Stimulated activated CD4-positive, alpha-beta T cell treated with anti-CD3 and anti-CD28 coated beads, Interleukin-12 subunit alpha, Interleukin-12 subunit beta, amount 100 ng/mL, for 48 hours (primary cell): ENCODE measurements at regions not wholly inside any gene's neighbourhood (a gene's known extent, or its start where the extent isn't known, plus 50 kb on each side); places are given as distances from the start of the nearest gene placed in this dataset.
A peak's percentile ranks its signal among the peaks of the same experiment; 100 is the strongest.

Source experiments
- DNase-seq, 3 donors: peaks; one replicate each; pipeline ENCODE4 v3.0.0-alpha.2; 2020; ENCODE audit warnings: low read depth in 2 of 3, low spot score in 1 of 3

DNA sequence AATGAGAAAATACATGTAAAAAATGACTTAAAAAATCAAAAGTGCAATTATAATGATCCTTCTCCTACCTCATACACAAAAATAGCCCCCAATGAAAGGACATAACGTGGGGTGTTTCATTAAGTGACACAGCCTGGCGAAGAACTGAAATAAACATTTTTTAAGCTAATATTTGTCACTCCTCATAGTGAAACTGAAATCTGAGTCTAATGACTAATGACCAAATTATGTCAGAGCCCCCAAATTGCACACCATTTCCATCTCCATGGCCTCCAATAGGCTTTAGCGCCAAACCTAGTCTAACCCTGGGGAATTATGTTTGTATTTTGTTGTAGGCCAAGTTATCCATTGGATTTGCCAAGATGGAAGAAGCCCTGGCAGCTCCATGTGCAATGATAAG, 119.1 kb downstream of the WT1 start:
- no peak for DNase-seq

DNA sequence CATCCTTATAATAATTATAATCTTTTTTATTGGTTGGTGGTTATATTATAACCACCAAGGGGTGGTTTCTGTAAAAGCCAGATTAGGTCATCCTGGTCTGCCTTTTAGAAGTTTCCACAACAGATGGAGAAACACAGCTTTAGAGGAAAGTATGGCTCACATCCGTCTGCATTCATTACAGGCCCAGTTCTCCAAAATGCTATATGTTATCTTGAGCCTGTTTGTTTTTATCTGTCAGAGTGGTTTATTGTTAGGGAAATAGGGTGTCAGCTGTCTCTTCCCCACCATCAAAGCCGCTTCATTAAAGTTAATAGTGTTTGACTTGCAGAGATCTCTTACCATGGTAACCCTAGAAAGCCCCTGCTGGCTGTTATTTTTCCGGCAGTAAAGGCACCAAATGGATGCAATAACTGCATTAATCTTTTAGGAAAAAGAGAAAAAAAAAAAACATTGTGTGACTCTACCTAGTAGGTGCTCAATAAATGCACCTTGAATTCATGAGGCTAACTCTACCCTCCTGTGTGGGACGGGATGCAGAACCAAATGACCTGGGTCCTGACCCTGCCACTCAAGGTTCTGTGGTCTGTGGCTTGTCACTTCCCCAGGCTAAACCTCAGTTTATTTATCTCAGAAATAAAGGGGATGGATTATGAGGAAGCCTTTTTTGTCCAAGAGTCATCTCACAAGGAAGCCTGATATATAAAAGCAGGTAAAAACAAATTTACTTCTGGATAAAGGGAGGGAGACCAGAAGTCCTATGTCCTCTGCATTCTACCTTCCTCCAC, 118.3 kb downstream of the WT1 start:
- DNase-seq, result no peak

DNA sequence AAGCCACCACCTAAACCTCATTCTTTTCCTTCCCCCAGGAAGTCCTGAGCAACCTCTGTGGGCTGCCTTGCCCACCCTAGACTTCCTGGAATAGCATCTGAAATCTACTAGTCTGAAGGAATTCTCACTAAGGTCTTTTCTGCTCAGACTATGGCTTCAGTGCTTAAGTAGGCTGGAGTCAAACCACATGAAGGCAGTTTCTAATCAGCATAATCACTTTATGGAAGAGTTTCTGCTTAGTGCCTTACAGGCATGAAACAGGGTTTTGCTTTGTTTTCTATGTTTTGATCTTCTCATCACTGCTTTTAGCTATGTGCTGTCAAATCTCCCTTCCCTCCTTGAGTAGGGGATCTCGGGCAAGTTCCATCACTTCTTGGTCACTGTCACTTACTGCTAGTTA, 117.7 kb downstream of the WT1 start:
- DNase-seq, result no peak

DNA sequence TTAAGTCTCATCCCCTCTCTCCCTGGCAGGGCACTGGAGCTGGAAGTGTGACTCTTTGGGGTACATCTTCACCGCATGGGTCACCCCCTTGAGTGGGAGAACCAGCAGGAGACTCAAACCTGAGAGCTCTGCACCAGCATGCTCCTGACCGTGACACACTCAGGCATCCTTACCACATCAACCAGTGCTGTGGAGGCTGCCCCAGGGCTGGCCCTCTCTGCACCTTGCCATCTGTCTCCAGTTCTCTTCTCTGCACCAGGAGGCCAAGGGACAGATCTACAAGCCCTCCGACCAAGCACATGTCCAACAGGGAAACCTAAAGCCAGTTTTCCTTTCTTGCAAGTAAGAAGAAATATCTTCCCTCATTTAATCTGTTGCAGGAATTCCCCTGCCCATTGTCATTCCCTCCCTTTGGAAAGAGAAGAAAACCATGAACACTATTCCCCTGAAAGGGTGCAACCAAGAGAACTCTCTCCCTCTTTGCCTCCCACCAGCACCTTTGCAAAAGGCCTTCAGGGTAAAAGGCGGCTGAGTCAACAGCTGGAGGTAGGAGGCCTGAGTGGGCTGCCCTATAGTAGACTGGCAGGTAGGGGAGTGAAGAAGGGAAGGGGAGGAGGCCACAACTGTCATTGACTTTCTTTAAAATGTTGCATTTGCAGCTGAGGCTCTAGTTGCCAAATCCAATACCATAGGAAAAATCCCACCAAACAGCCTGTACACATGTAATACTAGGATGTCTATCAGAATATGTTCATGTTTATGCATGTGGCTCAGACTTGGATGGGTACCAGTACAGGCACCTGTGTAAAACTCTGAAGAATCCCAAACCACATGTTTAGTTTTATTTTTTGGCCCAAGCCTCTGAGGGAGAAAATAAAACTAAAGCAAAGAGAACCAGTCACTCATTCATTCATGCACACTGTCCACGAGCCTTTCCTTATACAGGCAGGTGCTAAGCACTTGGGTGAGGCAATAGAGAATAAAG, 117.0 kb downstream of the WT1 start:
- DNase-seq, result no peak

DNA sequence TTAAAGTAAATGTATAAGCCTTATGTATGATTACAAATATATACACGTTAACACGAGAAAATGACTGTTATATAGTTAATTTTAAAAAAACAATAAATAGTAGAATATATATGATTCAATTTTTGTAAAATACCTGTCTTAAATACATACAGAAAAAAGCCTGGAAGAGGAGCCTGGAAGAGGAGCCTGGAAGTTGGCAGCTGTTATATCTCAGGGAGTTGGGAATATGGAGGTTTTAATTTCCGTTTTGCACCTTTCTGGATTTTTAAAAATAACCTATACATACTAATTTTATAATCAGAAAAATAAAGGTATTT, 111.6 kb downstream of the WT1 start:
- no peak for DNase-seq

DNA sequence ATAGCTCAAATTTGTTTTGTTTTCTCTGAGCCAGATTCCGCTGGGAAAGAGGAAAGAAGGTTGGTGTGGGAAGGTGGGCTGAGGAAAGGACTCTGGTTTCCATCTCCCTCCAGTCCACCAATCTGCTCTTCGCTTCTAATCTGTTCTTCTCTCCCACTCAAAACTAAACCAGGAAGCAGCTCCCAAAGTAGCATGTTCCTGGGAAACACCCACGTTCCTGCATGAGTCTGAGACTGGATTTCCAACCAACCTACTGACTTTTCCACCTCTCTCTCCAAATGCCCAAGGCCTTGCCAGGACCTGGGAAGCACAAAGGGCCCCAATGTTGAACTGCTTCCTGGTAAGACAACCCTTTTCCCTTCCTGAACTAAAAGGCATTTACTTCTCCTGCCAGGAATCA, 110.2 kb downstream of the WT1 start:
- DNase-seq, result no peak

DNA sequence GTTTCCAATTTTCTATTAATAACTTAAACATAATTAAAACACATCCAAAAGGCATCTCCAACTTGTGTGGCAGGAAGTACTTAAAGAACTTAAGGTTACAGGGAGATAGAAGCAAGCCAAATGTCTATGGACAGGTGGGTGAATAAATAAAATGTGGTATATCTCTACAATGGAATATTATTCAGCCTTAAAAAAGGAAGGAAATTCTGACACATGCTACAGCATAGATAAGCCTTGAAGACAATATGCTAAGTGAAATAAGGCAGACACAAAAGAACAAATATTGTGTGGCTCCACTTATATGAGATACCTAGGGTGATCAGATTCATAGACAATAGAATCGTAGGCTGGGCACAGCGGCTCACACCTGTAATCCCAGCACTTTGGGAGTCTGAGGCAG, 109.6 kb downstream of the WT1 start:
- DNase-seq, result no peak

DNA sequence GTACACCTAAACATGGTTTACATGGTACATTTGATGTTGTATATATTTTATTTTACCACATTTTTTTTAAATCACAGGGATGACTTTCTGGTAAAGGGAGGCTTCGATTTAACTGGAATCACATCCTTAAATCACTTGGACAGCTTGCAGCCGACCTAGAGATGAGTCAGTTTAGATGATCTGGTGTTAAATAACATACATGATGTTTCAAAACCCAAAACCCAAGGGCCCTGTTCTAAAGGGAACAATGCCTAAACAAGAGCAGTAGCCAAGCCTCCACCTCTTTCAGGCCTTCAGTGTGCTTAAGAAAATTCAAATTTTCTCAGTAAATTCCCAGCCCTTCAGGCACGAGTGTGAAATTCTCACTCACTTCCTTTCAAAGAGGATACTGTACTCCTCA, 108.8 kb downstream of the WT1 start:
- DNase-seq, result no peak

DNA sequence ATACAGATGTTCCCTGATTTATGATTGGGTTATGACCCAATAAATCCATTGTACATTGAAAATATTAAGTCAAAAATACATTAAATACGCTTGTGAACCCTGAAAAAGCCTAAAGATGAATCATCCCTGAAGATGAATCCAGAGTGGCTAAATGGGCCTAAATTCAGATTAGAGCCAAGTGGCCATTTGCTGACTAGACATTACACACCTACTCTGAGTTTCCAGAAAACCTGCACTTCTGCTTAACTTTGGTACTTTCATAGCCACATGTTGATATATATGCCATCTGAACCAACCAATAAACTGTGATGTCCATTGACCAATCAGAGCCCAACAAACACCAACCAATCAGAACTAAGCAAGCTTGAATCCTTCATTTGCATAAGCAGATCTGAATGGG, 106.9 kb downstream of the WT1 start:
- DNase-seq, result no peak

DNA sequence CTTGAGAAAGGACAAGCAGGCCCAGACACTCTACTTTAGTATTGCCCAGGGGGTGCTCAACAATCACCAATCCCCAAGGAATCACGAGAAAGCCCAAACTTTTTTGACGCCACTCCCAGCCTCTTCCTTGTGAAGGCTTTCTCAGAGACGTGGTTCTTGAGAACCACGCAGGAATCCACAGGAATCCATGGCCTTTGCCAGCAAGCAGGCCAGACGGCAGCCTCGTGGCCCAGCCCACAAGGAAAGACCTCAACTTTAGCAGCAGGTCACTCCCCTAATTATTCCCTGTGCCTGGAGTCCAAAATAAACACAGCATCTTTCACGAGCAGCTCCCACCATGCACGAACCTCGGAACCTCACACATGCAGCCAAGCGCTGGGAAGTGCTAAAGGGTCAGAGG, 104.2 kb downstream of the WT1 start:
- DNase-seq, result no peak

DNA sequence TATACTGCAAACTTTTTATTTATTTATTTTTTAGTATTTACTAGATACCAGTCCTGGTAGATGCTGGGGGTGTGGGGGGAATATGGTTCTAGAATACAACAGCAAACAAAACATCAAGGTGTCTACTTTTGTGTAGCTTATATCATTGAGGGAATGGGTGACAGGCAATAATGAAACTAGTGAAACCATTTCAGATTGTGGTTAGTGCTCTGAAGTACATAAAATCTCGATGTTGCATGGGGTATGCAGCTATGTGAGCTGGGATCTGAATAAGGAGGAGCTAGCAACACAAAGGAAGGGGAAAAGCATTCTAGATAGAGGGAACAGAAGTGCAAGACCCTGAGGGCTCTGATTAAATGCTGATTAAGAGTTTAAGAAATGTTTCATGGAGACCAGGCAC, 103.5 kb downstream of the WT1 start:
- no peak for DNase-seq

DNA sequence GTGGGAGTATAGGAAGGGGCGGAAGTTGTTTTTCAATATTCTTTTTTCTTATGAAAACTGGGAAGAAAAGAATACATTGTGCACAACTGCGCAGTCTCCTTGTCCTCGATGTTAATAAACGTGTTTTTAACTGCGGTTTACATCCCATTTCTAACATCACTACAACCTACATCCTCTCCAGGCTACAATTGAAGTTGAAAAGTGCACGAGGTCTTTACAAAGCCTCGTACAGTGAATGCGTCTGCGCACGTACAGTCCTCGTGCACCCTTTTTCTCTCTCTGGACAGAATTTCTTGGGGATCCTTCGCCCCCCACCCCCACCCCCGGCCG, 102.4 kb downstream of the WT1 start:
- no peak for DNase-seq

DNA sequence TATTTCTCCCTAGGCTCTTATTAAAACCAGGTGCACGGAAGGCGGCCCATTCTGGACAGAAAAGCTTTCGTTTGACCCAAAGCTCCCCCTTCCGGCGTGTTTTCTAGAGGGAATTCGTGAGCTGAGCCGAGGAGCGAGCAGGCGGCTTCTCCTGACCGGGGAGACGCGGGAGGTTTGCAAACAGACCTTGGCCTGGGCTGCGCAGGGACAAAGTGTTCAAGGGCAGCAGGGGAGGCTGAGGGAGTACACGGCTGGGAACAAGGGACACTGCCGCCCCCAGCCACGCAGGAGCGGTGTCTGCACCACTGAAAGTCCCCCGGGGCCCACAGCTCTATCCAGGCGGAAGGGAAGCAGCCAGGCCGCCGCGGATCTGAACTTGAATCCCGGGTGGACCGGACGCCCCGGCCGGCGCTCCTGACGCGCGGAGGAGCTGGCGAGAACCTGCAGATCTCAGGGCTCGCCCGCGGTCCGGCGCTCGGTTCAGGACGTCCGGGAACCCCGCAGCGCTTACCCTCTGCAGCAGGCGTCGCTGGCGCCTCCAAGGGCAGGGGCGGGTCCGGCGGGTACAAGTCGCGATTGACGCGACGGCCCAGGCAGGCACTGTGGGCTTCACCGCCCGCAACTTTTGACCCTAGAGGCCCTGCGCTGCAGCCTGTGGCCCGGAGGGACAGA, 101.9 kb downstream of the WT1 start:
- peak in 2 of 3 donors; percentile 25 to 28 for DNase-seq

DNA sequence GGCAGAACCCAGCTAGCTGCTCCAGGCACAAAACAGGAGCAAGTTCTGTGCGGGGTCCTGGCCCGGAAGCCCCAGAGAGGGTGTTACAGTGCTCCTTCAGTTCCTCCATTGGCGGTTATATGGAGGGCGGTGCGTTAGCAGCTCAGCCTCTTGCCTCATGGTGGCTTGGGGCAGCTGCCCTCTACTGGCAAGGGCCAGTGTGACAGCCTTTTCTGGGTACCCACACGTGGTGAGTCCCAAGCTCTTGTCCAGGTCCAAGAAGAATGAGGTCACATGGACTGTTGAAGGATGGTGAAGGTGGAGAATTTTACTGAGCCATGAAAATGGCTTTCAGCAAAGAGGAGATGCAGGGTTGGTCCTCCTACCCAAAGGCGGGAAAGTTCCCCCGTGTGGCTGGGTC, 100.5 kb downstream of the WT1 start:
- DNase-seq, result peak in 2 of 3 donors; percentile 24 to 27
